GM12878 (cell line): ENCODE measurements at regions not wholly inside any gene's neighbourhood (a gene's known extent, or its start where the extent isn't known, plus 50 kb on each side); places are given as distances from the start of the nearest gene placed in this dataset.

Experiments
- ATAC-seq: fragments of 200-7000 bp; cut with Tn5 transposase; 3 replicates; pipeline ENCODE4 v1.9.1; 2020; ENCODE audit warnings: mild to moderate bottlenecking, moderate library complexity
- BruUV-seq: library from RNA; stranded (reverse); fragments of 400-500 nt; replicated peaks from 2 replicates; lab custom pipeline; 2021; lab: Mats Ljungman, UMichigan
- CTCF ChIA-PET: fragments of 300-600 bp; sonication (Branson Sonifier 250); formaldehyde crosslinking; extraction: SDS; loops from one replicate; lab custom pipeline; 2021; ENCODE audit warnings: inconsistent platforms; lab: Yijun Ruan, JAX
- POLR2A ChIA-PET: fragments of 350-600 bp; formaldehyde crosslinking; extraction: SDS; loops from one replicate; lab custom pipeline; 2021; ENCODE audit warnings: inconsistent platforms; lab: Charles Lee
- RAD21 ChIA-PET: fragments of 300-600 bp; sonication (Branson Sonifier 250); formaldehyde crosslinking; loops from one replicate; lab custom pipeline; 2023; ENCODE audit warnings: antibody characterized with exemption; ENCODE audit not compliant: unreplicated experiment; lab: Charles Lee
- SMC1A ChIA-PET: fragments of 300-600 bp; sonication (Branson Sonifier 250); formaldehyde crosslinking; loops from one replicate; lab custom pipeline; 2023; ENCODE audit not compliant: unreplicated experiment, uncharacterized antibody; lab: Charles Lee
- DNase-seq: peaks from one replicate; pipeline ENCODE4 v3.0.0-alpha.2; 2011; ENCODE audit warnings: low read depth, low spot score
- FAIRE-seq: peaks from 3 replicates; lab custom pipeline; 2011; peaks lifted over from hg19 to GRCh38; lab: Jason Lieb, UNC
- H2AFZ ChIP-seq: 2 replicates; pipeline ENCODE4 v1.6.0; 2011; ENCODE audit warnings: low read depth, low read length, control low read depth; ENCODE audit not compliant: control insufficient read depth
- H3K27ac ChIP-seq: 2 replicates; pipeline ENCODE4 v1.5.1; 2011; ENCODE audit warnings: control low read depth; ENCODE audit not compliant: control insufficient read depth, insufficient read depth
- H3K27me3 ChIP-seq, 2 experiments: replicated peaks in 1 of 2; 2 replicates each; pipeline versions ENCODE4 v1.6.0 to v1.6.1; 2011; ENCODE audit warnings: low read length in 1 of 2; ENCODE audit not compliant: control insufficient read depth in 2 of 2, insufficient read depth in 2 of 2
- H3K36me3 ChIP-seq, 2 experiments: 2 replicates each; pipeline ENCODE4 v1.5.1; 2011; ENCODE audit warnings: low read length in 1 of 2; ENCODE audit not compliant: control insufficient read depth in 2 of 2, insufficient read depth in 2 of 2
- H3K4me1 ChIP-seq: 2 replicates; pipeline ENCODE4 v1.6.1; 2011; ENCODE audit warnings: mild to moderate bottlenecking, low read length, moderate library complexity, mixed read lengths; ENCODE audit not compliant: control insufficient read depth, insufficient read depth
- H3K4me2 ChIP-seq: 2 replicates; pipeline ENCODE4 v1.6.0; 2011; ENCODE audit warnings: control low read depth; ENCODE audit not compliant: control insufficient read depth, insufficient read depth
- H3K4me3 ChIP-seq: fragments of 200-600 bp; sonication (generic); 2 replicates; pipeline ENCODE4 v1.5.1; 2016
- H3K79me2 ChIP-seq: 2 replicates; pipeline ENCODE4 v1.6.0; 2011; ENCODE audit warnings: low read length; ENCODE audit not compliant: control insufficient read depth, insufficient read depth
- H3K9ac ChIP-seq: 2 replicates; pipeline ENCODE4 v1.8.0; 2011; ENCODE audit warnings: low read length, control low read depth, mixed read lengths; ENCODE audit not compliant: control insufficient read depth, insufficient read depth
- H3K9me3 ChIP-seq: replicated peaks from 3 replicates; pipeline ENCODE4 v1.5.1; 2011; ENCODE audit warnings: mild to moderate bottlenecking, low read length; ENCODE audit not compliant: control insufficient read depth, insufficient read depth
- H4K20me1 ChIP-seq: 2 replicates; pipeline ENCODE4 v1.6.0; 2011; ENCODE audit not compliant: control insufficient read depth, insufficient read depth
- CHD1 ChIP-seq: IDR thresholded peaks from 2 replicates; pipeline ENCODE4 v1.6.1; 2012; ENCODE audit warnings: low read depth, low read length, improper control_type of control experiment
- GABPA ChIP-seq: IDR thresholded peaks from 2 replicates; pipeline ENCODE4 v1.6.1; 2014; ENCODE audit warnings: antibody characterized with exemption, low read depth, mild to moderate bottlenecking, inconsistent platforms
- NR2F1 ChIP-seq: fragments of 450-650 bp; conservative IDR thresholded peaks from 2 replicates; pipeline ENCODE4 v1.6.1; 2017; ENCODE audit warnings: mild to moderate bottlenecking
- SIX5 ChIP-seq: IDR thresholded peaks from 2 replicates; pipeline ENCODE4 v1.6.1; 2011; ENCODE audit warnings: mild to moderate bottlenecking, low read depth, low read length, moderate library complexity; ENCODE audit not compliant: severe bottlenecking
- STAT3 ChIP-seq: IDR thresholded peaks from 2 replicates; pipeline ENCODE4 v1.6.1; 2011; ENCODE audit warnings: low read depth, low read length, improper control_type of control experiment
- WRNIP1 ChIP-seq: IDR thresholded peaks from 2 replicates; pipeline ENCODE4 v1.6.1; 2011; ENCODE audit warnings: low read depth, low read length, improper control_type of control experiment, borderline replicate concordance
- ZNF207 ChIP-seq: fragments of 450-650 bp; IDR thresholded peaks from 2 replicates; pipeline ENCODE4 v1.6.1; 2014; ENCODE audit warnings: antibody characterized with exemption, mild to moderate bottlenecking, borderline replicate concordance
- WGBS: methylation state at CpG from one replicate; pipeline ENCODE4 v1.1.6; 2016; ENCODE audit warnings: low lambda C conversion rate; ENCODE audit not compliant: insufficient replicate concordance, insufficient coverage; ENCODE audit errors: missing lambda C conversion rate; 5-methylcytosine and 5-hydroxymethylcytosine counted together
- in situ Hi-C: fragments of 300-500 bp; cut with MboI; formaldehyde crosslinking; loops from 9 replicates; pipeline ENCODE4 v1.14.3; 2018; ENCODE audit warnings: mixed read lengths
- intact Hi-C: fragments of 100-400 bp; cut with micrococcal nuclease; formaldehyde crosslinking; loops from one replicate; pipeline ENCODE4 v1.14.2; 2022; ENCODE audit not compliant: unreplicated experiment
- TF ChIP-seq, protein P1 (sequence below): fragments of 450-650 bp; IDR thresholded peaks from 2 replicates; pipeline ENCODE4 v1.6.1; 2017; ENCODE audit warnings: antibody characterized with exemption, mild to moderate bottlenecking, moderate library complexity

DNA sequence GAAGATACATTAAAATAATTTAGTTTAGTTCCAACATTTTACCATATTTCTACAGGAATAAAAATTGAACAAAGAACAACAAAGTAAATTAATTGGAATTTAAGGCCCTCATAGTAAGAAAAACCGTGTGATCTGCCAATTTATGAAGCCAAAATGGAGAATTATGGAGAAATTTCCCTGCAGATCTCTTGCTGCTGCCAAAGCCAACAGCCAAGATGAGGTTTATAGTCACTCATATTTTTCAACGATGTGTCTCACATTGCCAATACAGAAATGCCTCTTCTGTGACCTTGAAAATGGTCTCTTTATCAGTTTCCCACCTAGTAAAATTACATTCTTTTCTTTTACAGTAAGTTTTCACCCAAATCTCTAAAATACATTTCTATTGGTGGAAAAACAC is 317.2 kb upstream of the FIGN start (continued):
- TF ChIP-seq, protein P1, sequence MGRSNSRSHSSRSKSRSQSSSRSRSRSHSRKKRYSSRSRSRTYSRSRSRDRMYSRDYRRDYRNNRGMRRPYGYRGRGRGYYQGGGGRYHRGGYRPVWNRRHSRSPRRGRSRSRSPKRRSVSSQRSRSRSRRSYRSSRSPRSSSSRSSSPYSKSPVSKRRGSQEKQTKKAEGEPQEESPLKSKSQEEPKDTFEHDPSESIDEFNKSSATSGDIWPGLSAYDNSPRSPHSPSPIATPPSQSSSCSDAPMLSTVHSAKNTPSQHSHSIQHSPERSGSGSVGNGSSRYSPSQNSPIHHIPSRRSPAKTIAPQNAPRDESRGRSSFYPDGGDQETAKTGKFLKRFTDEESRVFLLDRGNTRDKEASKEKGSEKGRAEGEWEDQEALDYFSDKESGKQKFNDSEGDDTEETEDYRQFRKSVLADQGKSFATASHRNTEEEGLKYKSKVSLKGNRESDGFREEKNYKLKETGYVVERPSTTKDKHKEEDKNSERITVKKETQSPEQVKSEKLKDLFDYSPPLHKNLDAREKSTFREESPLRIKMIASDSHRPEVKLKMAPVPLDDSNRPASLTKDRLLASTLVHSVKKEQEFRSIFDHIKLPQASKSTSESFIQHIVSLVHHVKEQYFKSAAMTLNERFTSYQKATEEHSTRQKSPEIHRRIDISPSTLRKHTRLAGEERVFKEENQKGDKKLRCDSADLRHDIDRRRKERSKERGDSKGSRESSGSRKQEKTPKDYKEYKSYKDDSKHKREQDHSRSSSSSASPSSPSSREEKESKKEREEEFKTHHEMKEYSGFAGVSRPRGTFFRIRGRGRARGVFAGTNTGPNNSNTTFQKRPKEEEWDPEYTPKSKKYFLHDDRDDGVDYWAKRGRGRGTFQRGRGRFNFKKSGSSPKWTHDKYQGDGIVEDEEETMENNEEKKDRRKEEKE, result no peak
- no peak for TF ChIP-seq CHD1
- TF ChIP-seq WRNIP1, result no peak
- no peak for TF ChIP-seq SIX5
- no peak for TF ChIP-seq ZNF207
- TF ChIP-seq NR2F1, result no peak
- no peak for TF ChIP-seq STAT3
- TF ChIP-seq, all 136 proteins: peak for 0

DNA sequence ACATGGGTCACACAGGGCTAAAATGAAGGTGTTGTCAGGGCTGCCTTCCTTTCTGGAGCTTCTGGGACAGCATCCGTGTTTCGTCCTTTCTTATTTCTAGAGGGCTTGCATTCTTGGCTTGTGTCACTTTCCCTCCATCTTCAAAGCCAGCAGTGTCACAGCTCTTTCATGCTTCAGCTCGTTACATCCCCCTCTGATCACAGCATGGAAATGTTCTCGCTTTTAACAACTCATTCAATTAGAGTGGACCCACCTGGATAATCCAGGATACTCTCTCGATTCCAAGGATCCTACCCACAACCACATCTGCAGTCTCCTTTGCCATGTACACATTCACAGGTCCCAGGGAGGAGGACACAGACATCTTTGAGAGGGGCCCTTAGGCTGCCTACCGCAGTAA is 316.2 kb upstream of the FIGN start:
- Histone ChIP-seq H3K4me3 (no peak overlapping the region), H3K4me2 (no peak overlapping the region), H3K79me2 (no peaks in the 10 kb centered on the region), H3K4me1 (no peaks in the 10 kb centered on the region), H3K9ac (no peak overlapping the region)
- BruUV-seq, result no TSS peak
- in situ Hi-C loops, result loop anchor here (10.0 kb wide), 2 partner anchors 707 to 867 kb away; no protein-coding TSS in a partner anchor
- no peak for DNase-seq
- no peak for TF ChIP-seq GABPA
- TF ChIP-seq CHD1, result no peak
- TF ChIP-seq, all 136 proteins: peak for 0
- ChIA-PET POLR2A (no interaction called here), CTCF (interaction anchor here (1.7 kb wide), 1 partner anchor 9 kb away, joined by 6 read pairs; no protein-coding TSS in a partner anchor), SMC1A (no interaction called here), RAD21 (interaction anchor here (1.1 kb wide), 1 partner anchor 9 kb away, joined by 3 read pairs; no protein-coding TSS in a partner anchor)
- Histone ChIP-seq H3K27ac (no peak overlapping the region), H3K36me3 (no peaks in the 10 kb centered on the region), H2AFZ (no peak overlapping the region), H3K27me3 (no peaks in the 10 kb centered on the region), H3K9me3 (no peaks in the 10 kb centered on the region), H4K20me1 (no peaks in the 10 kb centered on the region)
- 42% methylated on average over 6 of the region's 6 CpGs for WGBS
- no peak for FAIRE-seq
- ATAC-seq, result no peak
- intact Hi-C loops, result no loop called here
